Testis (tissue), 2 donors: ENCODE measurements at regions not wholly inside any gene's neighbourhood (a gene's known extent, or its start where the extent isn't known, plus 50 kb on each side); places are given as distances from the start of the nearest gene placed in this dataset.

Experiments
- CTCF ChIP-seq, 3 experiments: fragments of 450-650 bp in 2 of 3; fragments of 200-600 bp in 1 of 3; sonication (generic) in 1 of 3; IDR thresholded peaks; one replicate each; pipeline ENCODE4 v1.5.1; 2016 to 2019; ENCODE audit warnings: antibody characterized with exemption in 3 of 3, mild to moderate bottlenecking in 2 of 3, moderate library complexity in 1 of 3
- POLR2A ChIP-seq: fragments of 450-650 bp; IDR thresholded peaks from one replicate; pipeline ENCODE4 v1.6.1; 2017; ENCODE audit warnings: antibody characterized with exemption, mild to moderate bottlenecking, moderate library complexity

GRCh38 chr5:68661237-68661636 is 432.6 kb upstream of the SLC30A5 start:
- no peak for TF ChIP-seq POLR2A
- peak in 2 of 3 experiments; percentile 4 to 23 for TF ChIP-seq CTCF (IDR thresholded peaks at IDR 0.05)
